NCI-H2171 (cell line): ENCODE measurements at regions not wholly inside any gene's neighbourhood (a gene's known extent, or its start where the extent isn't known, plus 50 kb on each side); places are given as distances from the start of the nearest gene placed in this dataset.
"Not testable (repeated sequence)": the region's sequence is repeated elsewhere in the genome, so short reads cannot be mapped to it uniquely, and the experiment has no call there.

Experiments used
- DNase-seq: peaks from one replicate; lab custom pipeline; 2025; lab: John Stamatoyannopoulos, UW

DNA sequence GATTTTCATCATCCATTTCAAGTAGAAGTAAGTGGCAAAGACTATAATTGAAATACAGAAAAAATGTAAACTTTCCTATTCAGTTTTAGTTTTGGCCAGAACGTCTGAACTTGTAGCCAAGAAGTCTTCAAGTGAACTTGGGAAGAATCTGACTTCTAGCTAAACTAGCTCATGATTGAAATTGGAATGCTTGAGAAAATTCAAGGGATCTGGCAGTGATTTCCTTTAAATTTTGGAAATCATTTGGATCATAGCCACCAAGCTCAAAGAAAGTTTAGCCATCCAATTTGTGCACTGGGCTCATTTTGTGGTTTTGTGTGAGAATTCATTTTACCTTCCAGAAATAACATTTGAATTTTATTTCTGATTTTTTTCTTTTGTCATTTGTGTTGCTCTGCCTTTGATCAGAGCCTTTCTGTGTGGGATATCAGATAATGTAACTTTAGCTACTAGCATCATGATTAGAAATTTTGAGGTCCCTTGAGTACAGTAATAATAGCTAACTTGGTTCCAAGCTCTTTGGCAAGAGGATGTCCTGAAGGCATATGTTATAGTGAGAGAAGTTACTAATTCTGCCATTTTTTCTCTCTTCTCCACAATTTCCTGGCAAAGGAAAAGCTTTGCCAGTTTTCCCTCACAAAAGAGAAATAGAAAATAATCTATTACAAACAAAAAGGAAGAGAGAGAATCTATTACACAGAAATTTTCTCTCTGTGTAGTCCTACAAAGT is 2123.7 kb upstream of the RAG2 start:
- no peak for DNase-seq

DNA sequence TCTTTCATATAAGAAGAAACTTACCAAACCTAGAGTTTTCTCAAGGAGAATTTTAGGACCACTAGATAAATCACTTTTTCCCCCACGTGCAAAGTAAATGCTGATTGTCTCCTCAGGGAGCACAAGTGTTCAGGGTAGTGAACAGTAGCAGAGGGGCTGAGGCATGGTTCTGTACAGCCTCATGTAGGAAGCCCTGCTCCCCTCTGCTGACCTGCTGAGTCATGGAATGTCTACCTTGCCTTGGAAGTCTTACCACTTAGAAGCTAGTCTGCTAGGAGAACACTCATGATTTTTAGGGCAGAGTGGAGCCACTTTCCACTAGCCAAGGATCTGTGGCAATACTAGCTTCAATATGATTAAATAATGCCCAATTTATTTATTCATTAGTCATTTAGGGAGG is 2120.6 kb upstream of the RAG2 start:
- DNase-seq = no peak

- no peak for DNase-seq
Measured at GRCh38 chr11:38718049-38718448, 2120.0 kb upstream of the RAG2 start.

GRCh38 chr11:38711110-38711509 is 2113.1 kb upstream of the RAG2 start:
- DNase-seq = no peak

DNA sequence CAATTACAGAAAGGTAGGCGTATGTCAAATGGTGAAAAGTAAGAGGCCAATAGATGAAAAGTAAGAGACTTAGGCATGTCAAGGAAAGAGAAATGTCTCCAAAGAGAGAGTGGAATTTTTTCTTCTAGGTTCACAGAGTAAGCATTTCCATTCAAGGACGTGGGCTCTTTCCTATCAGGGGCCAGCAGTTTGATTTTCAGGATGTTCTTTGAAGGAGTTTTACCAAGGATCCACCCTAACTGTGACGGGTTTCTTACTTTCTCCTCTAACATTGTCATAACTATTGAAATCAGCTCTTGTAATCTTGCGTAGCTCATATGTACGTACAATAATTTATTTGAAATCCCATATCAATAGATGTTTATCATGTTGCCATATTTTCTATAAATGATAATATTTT is 2112.2 kb upstream of the RAG2 start:
- DNase-seq = no peak

GRCh38 chr11:38700111-38700510 is 2102.1 kb upstream of the RAG2 start:
- DNase-seq = no peak

DNA sequence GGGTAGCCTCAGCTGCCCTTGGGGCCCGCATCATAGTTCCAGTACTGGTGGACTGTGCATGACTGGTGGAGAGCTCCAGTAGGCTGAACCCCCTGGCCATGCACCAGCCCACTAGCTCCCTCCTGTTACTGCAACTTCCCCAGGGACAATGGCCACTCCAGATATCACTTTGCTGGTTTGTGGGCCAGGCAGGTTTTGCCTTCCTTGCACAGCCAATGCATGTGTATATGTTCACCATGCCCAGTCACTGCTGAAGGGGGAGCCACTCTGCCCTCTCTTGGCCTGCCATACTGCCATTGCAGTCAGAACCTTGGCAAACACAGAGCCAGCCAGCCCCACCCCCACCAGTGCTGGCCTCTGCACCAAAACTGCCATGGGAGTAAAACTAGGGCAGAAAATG is 2095.3 kb upstream of the RAG2 start:
- DNase-seq = no peak

DNA sequence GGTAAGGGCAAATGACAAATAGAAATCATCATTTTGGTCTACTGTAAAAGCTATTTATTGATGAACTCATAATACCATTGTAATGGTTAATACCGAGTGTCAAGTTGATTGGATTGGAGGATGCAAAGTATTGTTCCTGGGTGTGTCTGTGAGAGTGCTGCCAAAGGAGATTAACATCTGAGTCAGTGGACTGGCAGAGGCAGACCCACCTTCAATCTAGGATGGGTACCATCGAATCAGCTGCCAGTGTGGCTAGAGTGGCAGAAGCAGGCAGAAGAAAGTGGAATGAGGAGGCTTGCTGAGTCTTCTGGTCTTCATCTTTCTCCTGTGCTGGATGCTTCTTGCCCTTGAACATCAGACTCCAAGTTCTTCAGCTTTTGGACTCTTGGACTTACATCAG is 2092.2 kb upstream of the RAG2 start:
- not testable (repeated sequence) for DNase-seq

DNA sequence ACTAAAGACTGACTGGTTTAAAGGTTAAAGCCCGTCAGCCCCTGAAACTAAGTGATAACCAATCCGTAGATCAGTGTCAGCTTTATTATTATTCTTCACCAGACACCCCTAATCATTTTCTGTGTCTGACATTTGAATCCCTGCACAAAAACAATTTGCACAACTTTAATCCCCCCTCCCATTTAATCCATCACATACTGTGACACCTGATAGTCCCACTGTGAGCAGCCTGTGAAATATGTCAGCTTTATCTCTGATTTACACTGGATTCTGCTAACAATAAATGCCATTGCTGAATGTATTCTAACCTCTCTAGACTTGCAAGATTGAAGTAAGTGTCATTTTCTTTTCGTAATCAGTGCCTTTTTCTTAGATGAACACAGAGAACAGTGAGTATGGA is 2089.0 kb upstream of the RAG2 start:
- DNase-seq = no peak

DNA sequence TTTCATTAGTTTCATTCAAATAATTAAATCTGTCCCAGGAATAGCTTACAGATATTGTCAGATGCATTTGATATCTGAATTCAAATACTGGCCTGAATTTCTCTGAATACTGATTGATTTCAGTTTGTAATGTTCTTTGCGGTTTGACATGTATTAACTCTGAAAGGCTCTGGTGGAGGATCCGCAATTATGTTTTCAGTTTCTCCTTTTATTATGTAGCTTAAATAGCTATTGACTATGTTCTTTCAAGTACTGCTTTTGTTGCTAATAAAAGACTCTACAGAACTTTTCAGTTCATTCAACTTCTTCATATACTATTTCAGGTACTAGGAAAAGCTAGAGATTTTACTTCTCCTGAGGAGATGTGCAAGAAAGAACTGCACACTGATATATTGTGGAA is 2085.4 kb upstream of the RAG2 start:
- DNase-seq = no peak

DNA sequence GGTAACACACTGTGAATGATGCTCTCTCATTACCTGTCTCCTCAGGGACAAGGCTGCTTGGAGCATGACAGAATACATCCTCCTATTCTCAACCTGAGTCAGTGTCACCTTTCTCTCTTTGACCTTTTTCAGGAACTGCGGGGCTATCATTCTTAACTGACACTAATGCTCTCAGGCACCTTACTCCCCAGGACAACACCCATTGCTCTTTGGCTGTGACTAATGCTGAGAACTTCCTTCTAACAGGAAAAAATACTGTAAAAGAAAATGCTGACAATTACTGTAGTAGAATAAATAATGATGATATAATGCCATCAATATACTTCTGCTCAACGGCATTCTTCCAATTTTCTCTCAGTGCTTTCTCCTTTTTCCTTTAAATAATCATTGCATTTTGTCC is 2082.7 kb upstream of the RAG2 start:
- DNase-seq = no peak

DNA sequence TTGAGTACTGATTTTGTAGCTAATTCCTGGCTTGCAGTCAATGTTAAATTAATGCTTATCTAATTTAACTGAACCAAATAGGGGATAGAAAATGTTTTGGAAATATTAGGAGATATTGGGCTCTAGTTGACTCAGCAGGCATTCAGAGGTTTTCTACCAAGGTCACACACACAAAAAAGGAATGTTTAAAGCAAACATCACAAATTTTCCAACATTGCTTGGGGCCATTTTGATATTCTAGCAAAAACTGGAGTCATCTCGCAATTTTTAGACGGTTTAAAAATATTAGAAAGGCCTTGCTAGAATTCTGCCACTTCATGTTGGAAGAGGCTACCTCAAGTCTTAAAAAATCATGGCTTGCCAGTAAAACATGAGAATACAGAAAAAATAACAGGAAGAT is 2082.1 kb upstream of the RAG2 start:
- no peak for DNase-seq

GRCh38 chr11:38672445-38672844 is 2074.4 kb upstream of the RAG2 start:
- DNase-seq = no peak

- no peak for DNase-seq
Measured at GRCh38 chr11:38667359-38667758, 2069.3 kb upstream of the RAG2 start.

DNA sequence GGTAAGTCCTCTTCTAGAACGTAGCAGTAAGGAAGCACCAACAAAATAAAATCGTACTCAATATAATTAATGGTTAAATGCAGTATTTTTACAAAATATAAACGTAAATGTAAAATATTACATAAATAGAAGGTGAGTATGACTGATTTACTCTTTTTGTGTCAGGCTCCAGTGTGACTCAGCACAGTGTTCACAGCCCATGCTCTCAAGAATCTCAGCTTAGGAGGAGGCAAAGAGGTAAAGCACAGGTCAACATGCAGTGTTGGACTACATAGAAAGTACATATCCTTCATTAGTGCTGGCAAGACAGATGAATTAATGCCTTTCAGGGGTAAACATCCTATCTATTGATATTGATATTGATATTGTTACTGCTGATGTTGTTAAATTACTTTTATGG is 2050.6 kb upstream of the RAG2 start:
- DNase-seq = no peak

- DNase-seq = no peak
Measured at GRCh38 chr11:38646382-38646781, 2048.3 kb upstream of the RAG2 start.

DNA sequence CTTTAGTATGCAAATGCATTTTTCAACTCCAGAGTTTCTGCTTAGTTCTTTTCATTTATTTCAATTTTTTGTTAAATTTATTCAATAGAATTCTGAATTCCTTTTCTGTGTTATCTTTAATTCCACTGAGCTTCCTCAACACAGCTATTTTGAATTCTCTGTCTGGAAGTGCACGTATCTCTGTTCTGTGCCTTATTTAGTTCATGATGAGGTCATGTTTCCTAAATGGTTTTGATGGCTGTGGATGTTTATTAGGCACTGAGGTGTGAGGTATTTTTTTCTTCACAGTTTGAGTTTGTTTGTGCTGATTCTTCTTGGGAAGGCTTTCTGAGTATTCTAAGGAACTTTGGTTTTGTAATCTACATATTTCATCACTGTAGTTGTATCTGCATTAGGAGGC is 2042.8 kb upstream of the RAG2 start:
- DNase-seq = no peak

DNA sequence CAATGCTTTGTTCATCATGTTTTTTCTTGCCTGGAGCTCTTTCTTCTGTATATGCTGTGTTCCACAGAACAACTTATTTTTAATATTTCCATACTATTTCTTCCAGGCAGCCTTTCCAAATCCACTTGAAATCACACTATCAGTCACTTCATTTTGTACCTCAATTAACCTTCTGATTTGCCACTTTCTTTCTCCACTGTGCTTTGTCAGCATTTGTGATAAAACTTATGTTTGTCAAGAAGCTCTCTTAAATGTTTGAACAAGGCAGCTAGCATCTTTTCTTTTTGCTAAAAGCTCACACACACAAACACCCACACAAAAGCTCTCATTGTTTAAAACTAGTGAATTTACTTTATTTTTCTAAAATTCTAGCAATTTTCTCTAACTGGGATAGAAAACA is 2014.7 kb upstream of the RAG2 start:
- DNase-seq = no peak

GRCh38 chr11:38601371-38601770 is 2003.3 kb upstream of the RAG2 start:
- not testable (repeated sequence) for DNase-seq

DNA sequence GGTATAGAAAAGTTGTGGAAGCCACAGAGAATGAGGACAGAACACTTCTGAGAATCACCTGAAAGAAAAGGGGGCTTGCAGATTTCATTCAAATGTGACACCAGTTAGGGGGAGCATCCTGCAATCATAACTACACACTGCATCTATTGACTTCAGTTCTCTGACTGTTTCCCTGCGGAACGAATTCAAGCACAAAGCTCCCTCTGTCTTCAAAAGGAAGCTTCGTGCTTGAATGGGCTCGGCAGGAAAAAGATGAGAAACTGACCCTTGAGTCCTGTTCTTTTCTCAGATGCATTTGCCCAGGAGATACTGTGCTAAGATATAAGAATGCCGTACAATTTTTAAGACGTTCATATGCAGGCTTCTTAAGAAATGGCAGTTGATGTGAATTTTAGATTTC is 2000.4 kb upstream of the RAG2 start:
- no peak for DNase-seq

DNA sequence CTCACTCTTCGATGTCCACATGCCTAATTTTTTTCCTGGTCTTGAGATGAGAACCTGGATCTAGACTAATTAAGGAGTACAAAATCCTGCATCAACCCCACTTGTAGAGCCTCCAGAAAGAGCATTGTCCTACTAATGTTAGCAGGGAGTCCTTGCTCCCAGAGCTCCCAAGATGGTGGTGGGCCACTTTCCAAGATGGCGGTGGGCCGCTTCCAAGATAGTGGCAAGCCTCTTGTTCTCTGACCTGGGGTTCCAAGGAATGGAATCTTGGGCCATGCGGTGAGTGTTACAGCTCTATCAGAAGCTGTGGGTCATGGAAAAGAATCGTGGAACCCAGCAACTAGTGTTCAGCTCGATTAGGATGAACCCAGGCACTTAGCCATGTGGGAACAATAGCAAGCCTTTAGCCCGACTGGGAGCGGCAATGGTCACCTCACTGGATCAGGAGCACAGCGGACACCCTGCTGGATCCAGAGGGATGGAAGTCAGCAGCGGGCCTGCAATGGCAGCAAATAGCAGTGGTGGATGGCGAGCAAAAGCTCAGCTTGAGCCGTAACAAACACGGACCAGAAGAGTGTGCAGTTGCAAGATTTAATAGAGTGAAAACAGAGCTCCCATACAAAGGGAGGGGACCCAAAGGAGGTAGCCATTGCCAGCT is 1997.5 kb upstream of the RAG2 start:
- not testable (repeated sequence) for DNase-seq

DNA sequence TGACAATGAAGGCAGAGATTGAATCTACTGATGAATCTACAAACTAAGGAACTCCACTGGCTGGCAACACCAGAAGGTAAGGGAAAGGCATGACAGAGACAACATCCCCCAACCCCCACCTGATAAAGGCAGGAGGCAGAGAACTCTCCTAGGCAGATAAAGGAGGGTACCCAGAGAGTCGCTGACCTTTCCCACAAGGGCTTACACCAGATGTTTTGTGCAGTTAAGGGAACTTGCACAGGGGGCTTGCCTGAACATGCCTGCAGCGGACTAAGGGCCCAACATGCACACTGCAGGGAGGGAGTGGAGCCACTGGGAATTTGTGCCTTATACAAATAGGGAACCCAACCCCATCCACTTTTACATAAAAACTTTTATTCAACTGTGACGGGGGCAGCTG is 1996.9 kb upstream of the RAG2 start:
- no peak for DNase-seq

GRCh38 chr11:38593649-38594048 is 1995.6 kb upstream of the RAG2 start:
- no peak for DNase-seq

DNA sequence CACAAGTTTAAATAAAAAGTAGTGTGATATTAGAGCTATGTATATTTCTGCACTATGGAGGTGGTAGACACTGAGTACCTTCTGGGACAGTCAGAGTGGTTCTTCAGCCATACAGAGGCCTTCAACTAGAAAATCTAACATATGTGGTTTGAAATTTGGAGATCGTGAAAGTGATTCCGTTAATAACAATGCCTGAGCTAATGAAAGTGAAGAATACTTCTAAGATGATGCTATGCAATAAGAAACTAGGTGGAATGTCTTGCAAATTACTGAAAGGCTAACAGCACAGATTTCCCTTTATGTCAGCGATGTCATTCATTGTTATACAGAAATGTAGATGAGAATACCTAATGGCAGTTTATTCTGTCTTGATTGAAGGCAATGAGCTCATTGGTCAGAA is 1984.7 kb upstream of the RAG2 start:
- no peak for DNase-seq
